Fibroblast of the aortic adventitia (primary cell): ENCODE measurements at regions not wholly inside any gene's neighbourhood (a gene's known extent, or its start where the extent isn't known, plus 50 kb on each side); places are given as distances from the start of the nearest gene placed in this dataset.

Experiments used
- DNase-seq: peaks from one replicate; pipeline ENCODE4 v3.0.0-alpha.2; 2010; ENCODE audit warnings: low read depth
- H3K4me3 ChIP-seq: 2 replicates; pipeline ENCODE4 v1.5.1; 2011; ENCODE audit warnings: low read depth, mild to moderate bottlenecking, control low read depth, low read length, moderate library complexity
- CTCF ChIP-seq: IDR thresholded peaks from 2 replicates; pipeline ENCODE4 v1.5.1; 2011; ENCODE audit warnings: mild to moderate bottlenecking, low read length, control low read depth, inconsistent platforms; ENCODE audit not compliant: insufficient read depth

DNA sequence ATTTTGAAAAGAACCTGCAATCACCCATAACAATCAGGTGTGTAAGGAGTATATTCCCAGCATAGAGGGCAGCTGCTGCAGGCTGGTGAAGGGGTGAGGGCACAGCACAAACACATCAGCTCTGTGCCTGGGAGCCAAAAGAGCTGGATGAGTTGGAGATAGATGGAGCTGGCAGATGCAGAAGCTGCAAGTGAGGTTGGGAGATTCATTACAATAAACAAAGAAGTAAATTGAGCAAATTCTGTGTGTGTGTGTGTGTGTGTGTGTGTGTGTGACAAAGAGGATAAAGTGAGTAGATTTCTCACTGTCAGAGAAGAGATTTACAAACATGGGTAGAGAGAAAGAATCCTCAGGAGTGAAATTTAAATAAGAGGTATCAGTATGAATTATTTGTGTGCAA, 994.7 kb downstream of the EPHA3 start:
- DNase-seq = no peak
- no peak for TF ChIP-seq CTCF
- H3K4me3 ChIP-seq = no peak overlapping the region

DNA sequence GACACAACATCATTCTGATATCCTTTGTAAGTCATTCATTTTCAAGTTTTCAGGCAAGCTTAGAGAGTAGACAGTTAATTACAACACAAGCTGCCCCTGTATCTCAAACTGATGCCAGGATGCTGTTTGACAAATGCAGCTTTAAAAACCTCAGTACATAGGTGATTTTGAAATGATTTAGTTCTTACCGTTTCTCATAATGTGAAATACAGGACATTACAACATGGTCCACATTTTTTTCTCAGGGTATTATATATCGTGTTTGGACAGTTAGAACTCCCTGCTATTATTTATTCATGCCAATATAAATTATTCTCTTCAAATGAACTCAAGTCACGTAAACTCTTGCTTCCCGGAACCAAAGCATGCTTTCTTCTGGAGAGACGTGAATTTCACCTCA, 1013.9 kb downstream of the EPHA3 start:
- H3K4me3 ChIP-seq = no peak overlapping the region
- TF ChIP-seq CTCF = no peak

DNA sequence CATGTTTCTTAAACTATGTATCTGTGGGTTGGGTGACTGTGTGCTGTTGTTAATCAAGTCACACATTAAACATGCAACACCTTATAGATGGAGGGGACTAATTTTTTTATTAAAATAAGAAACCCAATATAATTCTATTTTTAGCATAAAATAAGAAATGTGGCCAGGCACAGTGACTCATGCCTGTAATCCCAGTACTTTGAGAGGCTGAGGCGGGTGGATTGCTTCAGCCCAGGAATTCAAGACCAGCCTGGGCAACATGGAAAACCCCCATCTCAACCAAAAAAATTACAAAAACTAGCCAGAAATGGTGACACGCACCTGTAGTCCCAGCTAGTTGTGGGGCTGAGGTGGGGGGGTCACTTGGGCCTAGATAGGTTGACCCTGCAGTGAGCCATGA, 1021.0 kb downstream of the EPHA3 start:
- DNase-seq = no peak
- TF ChIP-seq CTCF = no peak
- no peak overlapping the region for H3K4me3 ChIP-seq

More for the DNA sequence above, 1013.9 kb downstream of the EPHA3 start:
- DNase-seq = no peak

GRCh38 chr3:90129730-90130129, 1022.3 kb downstream of the EPHA3 start:
- TF ChIP-seq CTCF = no peak

DNA sequence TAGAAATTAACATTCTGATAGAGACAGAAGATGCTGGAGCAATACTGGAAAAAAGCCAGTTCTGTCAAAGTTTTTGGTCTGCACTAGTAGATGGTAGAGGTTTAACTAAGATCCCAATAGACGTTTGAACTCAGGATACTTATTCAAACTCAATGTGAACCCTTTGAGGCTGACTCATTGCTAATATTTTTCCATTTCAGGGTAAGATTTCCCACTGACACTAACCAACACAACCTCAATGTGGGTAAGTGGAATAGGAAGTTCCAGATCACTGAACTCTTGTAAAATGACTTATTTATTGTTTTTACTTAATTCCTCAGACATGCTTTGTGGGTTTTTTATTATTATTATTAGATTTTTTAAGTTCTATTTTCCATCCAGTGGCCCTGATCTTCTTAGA, 1024.8 kb downstream of the EPHA3 start:
- H3K4me3 ChIP-seq = no peak overlapping the region
- TF ChIP-seq CTCF = no peak
- no peak for DNase-seq

More at GRCh38 chr3:90129730-90130129, 1022.3 kb downstream of the EPHA3 start:
- no peak for DNase-seq
- no peak overlapping the region for H3K4me3 ChIP-seq

DNA sequence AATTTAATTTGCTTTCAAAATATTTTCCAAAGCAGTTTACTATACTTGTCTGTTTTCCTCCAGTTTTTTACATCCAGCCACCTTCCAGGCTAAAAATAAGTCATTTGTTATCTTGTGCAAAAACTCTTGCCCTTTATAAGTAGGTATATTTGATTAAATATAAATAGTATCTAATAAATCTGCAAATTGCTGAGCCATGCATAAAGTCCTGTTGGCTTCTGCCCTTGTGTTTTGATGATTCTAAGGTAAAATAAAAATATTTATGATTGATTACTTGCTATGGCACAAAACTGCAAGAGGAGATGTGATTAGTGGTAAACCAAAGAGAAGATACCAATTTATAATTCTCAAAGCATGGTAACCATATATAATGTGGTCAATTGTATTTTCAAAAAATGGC, 1026.7 kb downstream of the EPHA3 start:
- H3K4me3 ChIP-seq = no peak overlapping the region
- TF ChIP-seq CTCF = no peak
- DNase-seq = no peak

- TF ChIP-seq CTCF = no peak
- no peak overlapping the region for H3K4me3 ChIP-seq
- DNase-seq = no peak
These were observed 1029.2 kb downstream of the EPHA3 start for GRCh38 chr3:90136456-90137191.
